Stimulated activated naive CD8-positive, alpha-beta T cell treated with anti-CD3 and anti-CD28 coated beads, Interleukin-15, Interleukin-2, amounts not matched to agents 100 ng/mL and 50 ng/mL, for 24 hours (primary cell): ENCODE measurements at regions not wholly inside any gene's neighbourhood (a gene's known extent, or its start where the extent isn't known, plus 50 kb on each side); places are given as distances from the start of the nearest gene placed in this dataset.
"Not testable (repeated sequence)": the region's sequence is repeated elsewhere in the genome, so short reads cannot be mapped to it uniquely, and the experiment has no call there.

Experiments
- H3K27ac Mint-ChIP-seq: one replicate; pipeline ENCODE4 v1.8.0; 2021; ENCODE audit warnings: mild to moderate bottlenecking, mixed read lengths
- H3K27me3 Mint-ChIP-seq: one replicate; pipeline ENCODE4 v1.8.0; 2021; ENCODE audit warnings: mixed read lengths
- H3K36me3 Mint-ChIP-seq: one replicate; pipeline ENCODE4 v1.8.0; 2021; ENCODE audit warnings: low read depth, mixed read lengths
- H3K4me1 Mint-ChIP-seq: one replicate; pipeline ENCODE4 v1.8.0; 2021; ENCODE audit warnings: low read depth, mixed read lengths
- H3K4me3 Mint-ChIP-seq: one replicate; pipeline ENCODE4 v1.8.0; 2021; ENCODE audit warnings: mild to moderate bottlenecking, mixed read lengths
- H3K9me3 Mint-ChIP-seq: one replicate; pipeline ENCODE4 v1.8.0; 2021; ENCODE audit warnings: mixed read lengths

- no peaks in the 10 kb centered on the region for H3K4me1 Mint-ChIP-seq
- no peak overlapping the region for H3K27ac Mint-ChIP-seq
- H3K36me3 Mint-ChIP-seq = peaks cover 3% of the 10 kb centered on the region
- peaks cover 3% of the 10 kb centered on the region for H3K9me3 Mint-ChIP-seq
- no peaks in the 10 kb centered on the region for H3K27me3 Mint-ChIP-seq
- no peak overlapping the region for H3K4me3 Mint-ChIP-seq
These were observed 224.2 kb downstream of the CYB561 start for GRCh38 chr17:63221939-63222338.

- H3K27ac Mint-ChIP-seq = no peak overlapping the region
- H3K36me3 Mint-ChIP-seq = peaks cover 3% of the 10 kb centered on the region
- no peaks in the 10 kb centered on the region for H3K4me1 Mint-ChIP-seq
- H3K27me3 Mint-ChIP-seq = no peaks in the 10 kb centered on the region
- no peak overlapping the region for H3K4me3 Mint-ChIP-seq
- peaks cover 3% of the 10 kb centered on the region for H3K9me3 Mint-ChIP-seq
These were observed 223.5 kb downstream of the CYB561 start for GRCh38 chr17:63222655-63223054.

- H3K4me1 Mint-ChIP-seq = no peaks in the 10 kb centered on the region
- H3K27me3 Mint-ChIP-seq = no peaks in the 10 kb centered on the region
- peaks cover 3% of the 10 kb centered on the region for H3K36me3 Mint-ChIP-seq
- no peak overlapping the region for H3K27ac Mint-ChIP-seq
- H3K4me3 Mint-ChIP-seq = no peak overlapping the region
- H3K9me3 Mint-ChIP-seq = peaks cover 3% of the 10 kb centered on the region
These were observed 222.7 kb downstream of the CYB561 start for GRCh38 chr17:63223212-63223911.

GRCh38 chr17:63224644-63225043 lies 221.5 kb downstream of the CYB561 start:
- H3K36me3 Mint-ChIP-seq = peaks cover 3% of the 10 kb centered on the region
- H3K27ac Mint-ChIP-seq = no peak overlapping the region
- no peaks in the 10 kb centered on the region for H3K27me3 Mint-ChIP-seq
- H3K4me1 Mint-ChIP-seq = no peaks in the 10 kb centered on the region
- H3K9me3 Mint-ChIP-seq = peaks cover 3% of the 10 kb centered on the region
- H3K4me3 Mint-ChIP-seq = no peak overlapping the region

GRCh38 chr17:63226720-63227119 lies 219.4 kb downstream of the CYB561 start:
- H3K4me3 Mint-ChIP-seq, H3K4me1 Mint-ChIP-seq, H3K27ac Mint-ChIP-seq, H3K27me3 Mint-ChIP-seq, H3K36me3 Mint-ChIP-seq: not testable (repeated sequence)
- H3K9me3 Mint-ChIP-seq = peaks cover 10% of the 10 kb centered on the region

- H3K4me1 Mint-ChIP-seq, H3K4me3 Mint-ChIP-seq, H3K27ac Mint-ChIP-seq, H3K36me3 Mint-ChIP-seq, H3K27me3 Mint-ChIP-seq: not testable (repeated sequence)
- H3K9me3 Mint-ChIP-seq = peaks cover 15% of the 10 kb centered on the region
These were observed 215.0 kb downstream of the CYB561 start for GRCh38 chr17:63231015-63231620.

- peaks cover 11% of the 10 kb centered on the region for H3K9me3 Mint-ChIP-seq
- no peak overlapping the region for H3K4me3 Mint-ChIP-seq
- H3K36me3 Mint-ChIP-seq = peaks cover 8% of the 10 kb centered on the region
- H3K27ac Mint-ChIP-seq = no peak overlapping the region
- H3K27me3 Mint-ChIP-seq = no peaks in the 10 kb centered on the region
- H3K4me1 Mint-ChIP-seq = no peaks in the 10 kb centered on the region
These were observed 213.4 kb downstream of the CYB561 start for GRCh38 chr17:63232565-63233310.

- no peaks in the 10 kb centered on the region for H3K4me1 Mint-ChIP-seq
- peaks cover 21% of the 10 kb centered on the region for H3K36me3 Mint-ChIP-seq
- H3K4me3 Mint-ChIP-seq = no peak overlapping the region
- no peaks in the 10 kb centered on the region for H3K27me3 Mint-ChIP-seq
- no peak overlapping the region for H3K27ac Mint-ChIP-seq
- H3K9me3 Mint-ChIP-seq = peaks cover 6% of the 10 kb centered on the region
These were observed 206.0 kb downstream of the CYB561 start for GRCh38 chr17:63240106-63240505.

- Mint-ChIP-seq H3K4me1 (no peaks in the 10 kb centered on the region), H3K4me3 (no peak overlapping the region), H3K27ac (no peak overlapping the region), H3K36me3 (peaks cover 10% of the 10 kb centered on the region), H3K27me3 (no peaks in the 10 kb centered on the region), H3K9me3 (peaks cover 7% of the 10 kb centered on the region)
These were observed 199.8 kb downstream of the CYB561 start for GRCh38 chr17:63246344-63246743.

- Mint-ChIP-seq H3K9me3 (peaks cover 7% of the 10 kb centered on the region), H3K4me1 (no peaks in the 10 kb centered on the region), H3K27me3 (no peaks in the 10 kb centered on the region), H3K4me3 (no peak overlapping the region), H3K36me3 (peaks cover 10% of the 10 kb centered on the region), H3K27ac (no peak overlapping the region)
These were observed 198.4 kb downstream of the CYB561 start for GRCh38 chr17:63247706-63248105.

- peaks cover 7% of the 10 kb centered on the region for H3K9me3 Mint-ChIP-seq
- no peak overlapping the region for H3K4me3 Mint-ChIP-seq
- H3K27ac Mint-ChIP-seq = no peak overlapping the region
- peaks cover 5% of the 10 kb centered on the region for H3K36me3 Mint-ChIP-seq
- no peaks in the 10 kb centered on the region for H3K4me1 Mint-ChIP-seq
- no peaks in the 10 kb centered on the region for H3K27me3 Mint-ChIP-seq
These were observed 196.7 kb downstream of the CYB561 start for GRCh38 chr17:63249256-63250004.

GRCh38 chr17:63250830-63251229 lies 195.3 kb downstream of the CYB561 start:
- Mint-ChIP-seq H3K36me3 (no peaks in the 10 kb centered on the region), H3K4me3 (no peak overlapping the region), H3K27ac (no peak overlapping the region), H3K27me3 (no peaks in the 10 kb centered on the region), H3K4me1 (no peaks in the 10 kb centered on the region), H3K9me3 (peaks cover 4% of the 10 kb centered on the region)

- no peaks in the 10 kb centered on the region for H3K27me3 Mint-ChIP-seq
- H3K36me3 Mint-ChIP-seq = no peaks in the 10 kb centered on the region
- H3K9me3 Mint-ChIP-seq = peaks cover 4% of the 10 kb centered on the region
- H3K4me1 Mint-ChIP-seq = no peaks in the 10 kb centered on the region
- H3K27ac Mint-ChIP-seq = no peak overlapping the region
- no peak overlapping the region for H3K4me3 Mint-ChIP-seq
These were observed 187.3 kb downstream of the CYB561 start for GRCh38 chr17:63258785-63259184.

GRCh38 chr17:63262751-63263476 lies 183.2 kb downstream of the CYB561 start:
- no peak overlapping the region for H3K27ac Mint-ChIP-seq

More at GRCh38 chr17:63262751-63263476, 183.2 kb downstream of the CYB561 start:
- H3K9me3 Mint-ChIP-seq = no peaks in the 10 kb centered on the region
- H3K4me3 Mint-ChIP-seq = no peak overlapping the region
- no peaks in the 10 kb centered on the region for H3K4me1 Mint-ChIP-seq
- no peaks in the 10 kb centered on the region for H3K27me3 Mint-ChIP-seq
- H3K36me3 Mint-ChIP-seq = no peaks in the 10 kb centered on the region
